AG04449 (cell line): ENCODE measurements at regions not wholly inside any gene's neighbourhood (a gene's known extent, or its start where the extent isn't known, plus 50 kb on each side); places are given as distances from the start of the nearest gene placed in this dataset.

ENCODE experiments used
- CTCF ChIA-PET: fragments of 350-600 bp; formaldehyde crosslinking; extraction: SDS; loops from one replicate; lab custom pipeline; 2021; ENCODE audit warnings: antibody characterized with exemption; lab: Yijun Ruan, JAX
- POLR2A ChIA-PET: fragments of 400-600, 350-600 bp; formaldehyde crosslinking; extraction: SDS; loops from one replicate; lab custom pipeline; 2020; ENCODE audit warnings: antibody characterized with exemption, inconsistent platforms; lab: Yijun Ruan, JAX
- DNase-seq: peaks from one replicate; pipeline ENCODE4 v3.0.0-alpha.2; 2010; ENCODE audit warnings: low read depth, low spot score
- H3K4me3 ChIP-seq: 2 replicates; pipeline ENCODE4 v1.5.1; 2011; ENCODE audit warnings: low read depth, mild to moderate bottlenecking, control low read depth, low read length
- TF ChIP-seq, protein P1 (sequence below): IDR thresholded peaks from one replicate; pipeline ENCODE4 v1.5.1; 2011; ENCODE audit warnings: mild to moderate bottlenecking, moderate library complexity, low read length, control low read depth, inconsistent platforms; ENCODE audit not compliant: insufficient read depth; ENCODE audit errors: missing control alignments

- CTCF ChIA-PET: no interaction called here
Observed at GRCh38 chr11:82321206-82321605, 412.5 kb downstream of the FAM181B start.

DNA sequence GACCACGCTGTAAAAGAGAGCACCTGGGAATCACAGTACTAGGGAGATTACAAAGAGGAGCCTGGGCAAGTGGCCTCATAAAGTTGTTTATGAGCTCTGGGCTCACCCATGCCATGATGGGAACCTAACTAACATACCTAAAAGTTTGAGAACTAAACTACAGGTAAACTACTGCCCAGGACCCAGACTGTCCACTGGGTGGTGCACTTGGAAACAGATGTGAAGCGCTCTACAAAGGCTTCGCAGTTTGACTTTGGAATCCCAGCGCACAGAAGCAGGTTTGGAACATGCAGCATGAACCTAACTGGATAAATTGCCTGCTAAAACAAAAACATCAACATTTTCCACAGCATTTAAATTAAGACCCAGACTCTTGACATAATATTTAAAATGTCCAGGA is 418.6 kb downstream of the FAM181B start:
- DNase-seq: no peak
- ChIA-PET CTCF (no interaction called here), POLR2A (no interaction called here)

More at GRCh38 chr11:82321206-82321605, 412.5 kb downstream of the FAM181B start:
- TF ChIP-seq, protein P1, sequence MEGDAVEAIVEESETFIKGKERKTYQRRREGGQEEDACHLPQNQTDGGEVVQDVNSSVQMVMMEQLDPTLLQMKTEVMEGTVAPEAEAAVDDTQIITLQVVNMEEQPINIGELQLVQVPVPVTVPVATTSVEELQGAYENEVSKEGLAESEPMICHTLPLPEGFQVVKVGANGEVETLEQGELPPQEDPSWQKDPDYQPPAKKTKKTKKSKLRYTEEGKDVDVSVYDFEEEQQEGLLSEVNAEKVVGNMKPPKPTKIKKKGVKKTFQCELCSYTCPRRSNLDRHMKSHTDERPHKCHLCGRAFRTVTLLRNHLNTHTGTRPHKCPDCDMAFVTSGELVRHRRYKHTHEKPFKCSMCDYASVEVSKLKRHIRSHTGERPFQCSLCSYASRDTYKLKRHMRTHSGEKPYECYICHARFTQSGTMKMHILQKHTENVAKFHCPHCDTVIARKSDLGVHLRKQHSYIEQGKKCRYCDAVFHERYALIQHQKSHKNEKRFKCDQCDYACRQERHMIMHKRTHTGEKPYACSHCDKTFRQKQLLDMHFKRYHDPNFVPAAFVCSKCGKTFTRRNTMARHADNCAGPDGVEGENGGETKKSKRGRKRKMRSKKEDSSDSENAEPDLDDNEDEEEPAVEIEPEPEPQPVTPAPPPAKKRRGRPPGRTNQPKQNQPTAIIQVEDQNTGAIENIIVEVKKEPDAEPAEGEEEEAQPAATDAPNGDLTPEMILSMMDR: no peak
- no peak for DNase-seq
- POLR2A ChIA-PET: no interaction called here
- no peak overlapping the region for H3K4me3 ChIP-seq

DNA sequence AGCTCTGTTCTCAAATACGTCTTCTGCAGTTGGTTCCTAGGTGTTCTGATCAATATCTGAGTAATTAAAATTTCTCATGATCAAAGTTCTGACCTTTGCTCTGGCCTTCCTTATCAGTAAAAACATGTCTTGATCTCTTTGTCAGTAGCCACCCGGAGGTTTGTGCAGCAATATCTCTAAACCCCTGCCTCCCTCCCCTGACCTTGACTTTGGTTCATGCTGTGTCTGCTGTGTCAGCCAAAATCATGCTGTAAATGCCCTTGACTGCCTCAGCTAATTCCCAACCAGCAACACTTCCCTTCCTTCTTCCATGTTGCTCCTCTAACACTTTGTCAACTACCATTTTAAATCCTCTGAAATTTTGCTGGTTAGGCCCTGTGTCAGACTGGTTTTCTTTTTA is 424.7 kb downstream of the FAM181B start:
- POLR2A ChIA-PET: no interaction called here
- H3K4me3 ChIP-seq: no peak overlapping the region
- DNase-seq: no peak
- TF ChIP-seq, protein P1: no peak
- CTCF ChIA-PET: no interaction called here

More for the DNA sequence above, 418.6 kb downstream of the FAM181B start:
- TF ChIP-seq, protein P1: no peak
- H3K4me3 ChIP-seq: no peak overlapping the region

- ChIA-PET POLR2A (no interaction called here), CTCF (no interaction called here)
- no peak for DNase-seq
- H3K4me3 ChIP-seq: no peak overlapping the region
- TF ChIP-seq, protein P1: no peak
Observed at GRCh38 chr11:82305123-82305522, 428.5 kb downstream of the FAM181B start.

DNA sequence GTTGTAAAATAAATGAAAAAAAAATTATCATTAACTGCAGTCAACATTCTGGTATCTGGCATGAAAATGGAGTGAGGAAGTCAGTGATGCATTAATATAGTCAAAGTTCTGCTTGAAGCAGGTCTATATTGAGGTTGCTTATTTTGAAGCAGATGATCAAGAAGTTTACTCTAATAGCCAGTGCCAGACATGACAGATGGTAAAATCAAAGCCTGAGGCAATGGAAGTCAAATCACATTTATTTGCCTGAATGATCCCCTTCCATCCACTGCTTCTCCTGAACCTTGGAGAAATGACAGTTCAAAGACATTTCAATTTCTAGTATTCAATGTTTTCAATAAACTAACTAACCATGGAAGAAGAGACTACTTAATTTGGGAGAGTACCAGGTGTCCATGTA is 430.0 kb downstream of the FAM181B start:
- ChIA-PET POLR2A (no interaction called here), CTCF (no interaction called here)
- TF ChIP-seq, protein P1: no peak
- no peak overlapping the region for H3K4me3 ChIP-seq
- no peak for DNase-seq

- CTCF ChIA-PET: no interaction called here
- no peak overlapping the region for H3K4me3 ChIP-seq
- POLR2A ChIA-PET: no interaction called here
- TF ChIP-seq, protein P1: no peak
- DNase-seq: no peak
Observed at GRCh38 chr11:82288471-82288870, 445.2 kb downstream of the FAM181B start.
